HEK293 (cell line): ENCODE measurements at regions not wholly inside any gene's neighbourhood (a gene's known extent, or its start where the extent isn't known, plus 50 kb on each side); places are given as distances from the start of the nearest gene placed in this dataset.

ENCODE experiments used
- CTCF ChIA-PET: fragments of 350-600 bp; formaldehyde crosslinking; extraction: SDS; loops from one replicate; lab custom pipeline; 2021; ENCODE audit warnings: antibody characterized with exemption; lab: Yijun Ruan, JAX
- POLR2A ChIA-PET: fragments of 300-600 bp; formaldehyde crosslinking; extraction: SDS; loops from one replicate; lab custom pipeline; 2020; ENCODE audit warnings: antibody characterized with exemption, inconsistent platforms; lab: Yijun Ruan, JAX
- H3K27ac ChIP-seq: fragments of 200-500 bp; sonication (Bioruptor generic); 2 replicates; pipeline ENCODE4 v1.5.1; 2014; ENCODE audit warnings: low read depth, low read length, control low read depth, inconsistent platforms; ENCODE audit errors: extremely low read depth
- H3K36me3 ChIP-seq, 2 experiments: fragments of 200-500 bp in 1 of 2; sonication (Bioruptor generic) in 1 of 2; 1 replicate in 1 of 2; 2 replicates in 1 of 2; pipeline ENCODE4 v1.5.1; 2014 to 2017; ENCODE audit warnings: inconsistent platforms in 2 of 2, low read length in 2 of 2; ENCODE audit not compliant: control insufficient read depth in 2 of 2, insufficient read depth in 1 of 2
- H3K4me1 ChIP-seq: fragments of 200-500 bp; sonication (Bioruptor generic); 2 replicates; pipeline ENCODE4 v1.5.1; 2014; ENCODE audit warnings: mild to moderate bottlenecking, low read length, inconsistent platforms; ENCODE audit not compliant: control insufficient read depth, insufficient read depth
- H3K4me3 ChIP-seq: 2 replicates; pipeline ENCODE4 v1.5.1; 2011; ENCODE audit warnings: low read depth, mild to moderate bottlenecking, control low read depth, low read length, moderate library complexity
- H3K9me3 ChIP-seq: fragments of 200-500 bp; sonication (Bioruptor generic); 2 replicates; pipeline ENCODE4 v1.5.1; 2014; ENCODE audit warnings: low read depth, low read length, inconsistent platforms; ENCODE audit not compliant: control insufficient read depth, insufficient read depth
- ZIC2 ChIP-seq: fragments of 450-650 bp; formaldehyde crosslinking; IDR thresholded peaks from 2 replicates; pipeline ENCODE4 v1.5.1; 2016; ENCODE audit warnings: missing biosample characterization, missing genetic modification characterization
- ZNF214 ChIP-seq: fragments of 450-650 bp; formaldehyde crosslinking; IDR thresholded peaks from 2 replicates; pipeline ENCODE4 v1.5.1; 2017; ENCODE audit warnings: missing biosample characterization, mild to moderate bottlenecking, missing genetic modification characterization, borderline replicate concordance
- ZNF280C ChIP-seq: fragments of 450-650 bp; formaldehyde crosslinking; IDR thresholded peaks from 2 replicates; pipeline ENCODE4 v1.5.1; 2016; ENCODE audit warnings: missing biosample characterization, missing genetic modification characterization
- ZNF677 ChIP-seq: fragments of 450-650 bp; IDR thresholded peaks from 2 replicates; pipeline ENCODE4 v1.5.0; 2018; ENCODE audit warnings: missing biosample characterization, mild to moderate bottlenecking, missing genetic modification characterization, moderate library complexity
- ZNF830 ChIP-seq: fragments of 450-650 bp; IDR thresholded peaks from 2 replicates; pipeline ENCODE4 v1.5.0; 2018; ENCODE audit warnings: missing biosample characterization, missing genetic modification characterization, low read depth, mild to moderate bottlenecking, moderate library complexity
- TF ChIP-seq, protein P1 (sequence below): fragments of 450-650 bp; formaldehyde crosslinking; IDR thresholded peaks from 2 replicates; pipeline ENCODE4 v1.5.1; 2016; ENCODE audit warnings: missing biosample characterization, missing genetic modification characterization
- TF ChIP-seq, protein P2 (sequence below): fragments of 450-650 bp; formaldehyde crosslinking; IDR thresholded peaks from 2 replicates; pipeline ENCODE4 v1.5.1; 2016; ENCODE audit warnings: missing biosample characterization, missing genetic modification characterization
- TF ChIP-seq, protein P3 (sequence below): fragments of 450-650 bp; formaldehyde crosslinking; conservative IDR thresholded peaks from 2 replicates; pipeline ENCODE4 v1.5.1; 2016; ENCODE audit warnings: low read depth, missing biosample characterization, missing genetic modification characterization
- TF ChIP-seq, protein P4 (sequence below): fragments of 450-650 bp; formaldehyde crosslinking; IDR thresholded peaks from 2 replicates; pipeline ENCODE4 v1.5.1; 2016; ENCODE audit warnings: missing biosample characterization, missing genetic modification characterization

GRCh38 chr10:128506423-128506822 is 380.2 kb upstream of the MKI67 start (continued):
- no peak for TF ChIP-seq ZIC2 (tag by site-specific recombination)
- TF ChIP-seq ZNF830 (tag by site-specific recombination): no peak

GRCh38 chr10:128507066-128507465 is 380.8 kb upstream of the MKI67 start:
- Histone ChIP-seq H3K4me3 (no peak overlapping the region), H3K4me1 (no peaks in the 10 kb centered on the region), H3K9me3 (no peaks in the 10 kb centered on the region), H3K27ac (no peak overlapping the region), H3K36me3 (no peaks in the 10 kb centered on the region)
- ChIA-PET CTCF (interaction anchor here (0.6 kb wide), 1 partner anchor 22 kb away, joined by 3 read pairs; no protein-coding TSS in a partner anchor), POLR2A (no interaction called here)
- TF ChIP-seq ZNF677 (tag by site-specific recombination): no peak
- TF ChIP-seq, protein P1, sequence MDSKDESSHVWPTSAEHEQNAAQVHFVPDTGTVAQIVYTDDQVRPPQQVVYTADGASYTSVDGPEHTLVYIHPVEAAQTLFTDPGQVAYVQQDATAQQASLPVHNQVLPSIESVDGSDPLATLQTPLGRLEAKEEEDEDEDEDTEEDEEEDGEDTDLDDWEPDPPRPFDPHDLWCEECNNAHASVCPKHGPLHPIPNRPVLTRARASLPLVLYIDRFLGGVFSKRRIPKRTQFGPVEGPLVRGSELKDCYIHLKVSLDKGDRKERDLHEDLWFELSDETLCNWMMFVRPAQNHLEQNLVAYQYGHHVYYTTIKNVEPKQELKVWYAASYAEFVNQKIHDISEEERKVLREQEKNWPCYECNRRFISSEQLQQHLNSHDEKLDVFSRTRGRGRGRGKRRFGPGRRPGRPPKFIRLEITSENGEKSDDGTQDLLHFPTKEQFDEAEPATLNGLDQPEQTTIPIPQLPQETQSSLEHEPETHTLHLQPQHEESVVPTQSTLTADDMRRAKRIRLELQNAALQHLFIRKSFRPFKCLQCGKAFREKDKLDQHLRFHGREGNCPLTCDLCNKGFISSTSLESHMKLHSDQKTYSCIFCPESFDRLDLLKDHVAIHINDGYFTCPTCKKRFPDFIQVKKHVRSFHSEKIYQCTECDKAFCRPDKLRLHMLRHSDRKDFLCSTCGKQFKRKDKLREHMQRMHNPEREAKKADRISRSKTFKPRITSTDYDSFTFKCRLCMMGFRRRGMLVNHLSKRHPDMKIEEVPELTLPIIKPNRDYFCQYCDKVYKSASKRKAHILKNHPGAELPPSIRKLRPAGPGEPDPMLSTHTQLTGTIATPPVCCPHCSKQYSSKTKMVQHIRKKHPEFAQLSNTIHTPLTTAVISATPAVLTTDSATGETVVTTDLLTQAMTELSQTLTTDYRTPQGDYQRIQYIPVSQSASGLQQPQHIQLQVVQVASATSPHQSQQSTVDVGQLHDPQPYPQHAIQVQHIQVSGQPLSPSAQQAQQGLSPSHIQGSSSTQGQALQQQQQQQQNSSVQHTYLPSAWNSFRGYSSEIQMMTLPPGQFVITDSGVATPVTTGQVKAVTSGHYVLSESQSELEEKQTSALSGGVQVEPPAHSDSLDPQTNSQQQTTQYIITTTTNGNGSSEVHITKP (tag by site-specific recombination): no peak
- TF ChIP-seq, protein P2, sequence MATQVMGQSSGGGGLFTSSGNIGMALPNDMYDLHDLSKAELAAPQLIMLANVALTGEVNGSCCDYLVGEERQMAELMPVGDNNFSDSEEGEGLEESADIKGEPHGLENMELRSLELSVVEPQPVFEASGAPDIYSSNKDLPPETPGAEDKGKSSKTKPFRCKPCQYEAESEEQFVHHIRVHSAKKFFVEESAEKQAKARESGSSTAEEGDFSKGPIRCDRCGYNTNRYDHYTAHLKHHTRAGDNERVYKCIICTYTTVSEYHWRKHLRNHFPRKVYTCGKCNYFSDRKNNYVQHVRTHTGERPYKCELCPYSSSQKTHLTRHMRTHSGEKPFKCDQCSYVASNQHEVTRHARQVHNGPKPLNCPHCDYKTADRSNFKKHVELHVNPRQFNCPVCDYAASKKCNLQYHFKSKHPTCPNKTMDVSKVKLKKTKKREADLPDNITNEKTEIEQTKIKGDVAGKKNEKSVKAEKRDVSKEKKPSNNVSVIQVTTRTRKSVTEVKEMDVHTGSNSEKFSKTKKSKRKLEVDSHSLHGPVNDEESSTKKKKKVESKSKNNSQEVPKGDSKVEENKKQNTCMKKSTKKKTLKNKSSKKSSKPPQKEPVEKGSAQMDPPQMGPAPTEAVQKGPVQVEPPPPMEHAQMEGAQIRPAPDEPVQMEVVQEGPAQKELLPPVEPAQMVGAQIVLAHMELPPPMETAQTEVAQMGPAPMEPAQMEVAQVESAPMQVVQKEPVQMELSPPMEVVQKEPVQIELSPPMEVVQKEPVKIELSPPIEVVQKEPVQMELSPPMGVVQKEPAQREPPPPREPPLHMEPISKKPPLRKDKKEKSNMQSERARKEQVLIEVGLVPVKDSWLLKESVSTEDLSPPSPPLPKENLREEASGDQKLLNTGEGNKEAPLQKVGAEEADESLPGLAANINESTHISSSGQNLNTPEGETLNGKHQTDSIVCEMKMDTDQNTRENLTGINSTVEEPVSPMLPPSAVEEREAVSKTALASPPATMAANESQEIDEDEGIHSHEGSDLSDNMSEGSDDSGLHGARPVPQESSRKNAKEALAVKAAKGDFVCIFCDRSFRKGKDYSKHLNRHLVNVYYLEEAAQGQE: 0 out of 2 replicates have a peak, but pooled peaks have one; percentile 34
- no peak for TF ChIP-seq ZNF214 (tag by site-specific recombination)
- TF ChIP-seq ZNF280C (tag by site-specific recombination): no peak
- TF ChIP-seq, protein P3, sequence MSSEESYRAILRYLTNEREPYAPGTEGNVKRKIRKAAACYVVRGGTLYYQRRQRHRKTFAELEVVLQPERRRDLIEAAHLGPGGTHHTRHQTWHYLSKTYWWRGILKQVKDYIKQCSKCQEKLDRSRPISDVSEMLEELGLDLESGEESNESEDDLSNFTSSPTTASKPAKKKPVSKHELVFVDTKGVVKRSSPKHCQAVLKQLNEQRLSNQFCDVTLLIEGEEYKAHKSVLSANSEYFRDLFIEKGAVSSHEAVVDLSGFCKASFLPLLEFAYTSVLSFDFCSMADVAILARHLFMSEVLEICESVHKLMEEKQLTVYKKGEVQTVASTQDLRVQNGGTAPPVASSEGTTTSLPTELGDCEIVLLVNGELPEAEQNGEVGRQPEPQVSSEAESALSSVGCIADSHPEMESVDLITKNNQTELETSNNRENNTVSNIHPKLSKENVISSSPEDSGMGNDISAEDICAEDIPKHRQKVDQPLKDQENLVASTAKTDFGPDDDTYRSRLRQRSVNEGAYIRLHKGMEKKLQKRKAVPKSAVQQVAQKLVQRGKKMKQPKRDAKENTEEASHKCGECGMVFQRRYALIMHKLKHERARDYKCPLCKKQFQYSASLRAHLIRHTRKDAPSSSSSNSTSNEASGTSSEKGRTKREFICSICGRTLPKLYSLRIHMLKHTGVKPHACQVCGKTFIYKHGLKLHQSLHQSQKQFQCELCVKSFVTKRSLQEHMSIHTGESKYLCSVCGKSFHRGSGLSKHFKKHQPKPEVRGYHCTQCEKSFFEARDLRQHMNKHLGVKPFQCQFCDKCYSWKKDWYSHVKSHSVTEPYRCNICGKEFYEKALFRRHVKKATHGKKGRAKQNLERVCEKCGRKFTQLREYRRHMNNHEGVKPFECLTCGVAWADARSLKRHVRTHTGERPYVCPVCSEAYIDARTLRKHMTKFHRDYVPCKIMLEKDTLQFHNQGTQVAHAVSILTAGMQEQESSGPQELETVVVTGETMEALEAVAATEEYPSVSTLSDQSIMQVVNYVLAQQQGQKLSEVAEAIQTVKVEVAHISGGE (tag by site-specific recombination): no peak
- TF ChIP-seq, protein P4, sequence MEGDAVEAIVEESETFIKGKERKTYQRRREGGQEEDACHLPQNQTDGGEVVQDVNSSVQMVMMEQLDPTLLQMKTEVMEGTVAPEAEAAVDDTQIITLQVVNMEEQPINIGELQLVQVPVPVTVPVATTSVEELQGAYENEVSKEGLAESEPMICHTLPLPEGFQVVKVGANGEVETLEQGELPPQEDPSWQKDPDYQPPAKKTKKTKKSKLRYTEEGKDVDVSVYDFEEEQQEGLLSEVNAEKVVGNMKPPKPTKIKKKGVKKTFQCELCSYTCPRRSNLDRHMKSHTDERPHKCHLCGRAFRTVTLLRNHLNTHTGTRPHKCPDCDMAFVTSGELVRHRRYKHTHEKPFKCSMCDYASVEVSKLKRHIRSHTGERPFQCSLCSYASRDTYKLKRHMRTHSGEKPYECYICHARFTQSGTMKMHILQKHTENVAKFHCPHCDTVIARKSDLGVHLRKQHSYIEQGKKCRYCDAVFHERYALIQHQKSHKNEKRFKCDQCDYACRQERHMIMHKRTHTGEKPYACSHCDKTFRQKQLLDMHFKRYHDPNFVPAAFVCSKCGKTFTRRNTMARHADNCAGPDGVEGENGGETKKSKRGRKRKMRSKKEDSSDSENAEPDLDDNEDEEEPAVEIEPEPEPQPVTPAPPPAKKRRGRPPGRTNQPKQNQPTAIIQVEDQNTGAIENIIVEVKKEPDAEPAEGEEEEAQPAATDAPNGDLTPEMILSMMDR (tag by site-specific recombination): no peak
